Loucy (cell line): ENCODE measurements at regions not wholly inside any gene's neighbourhood (a gene's known extent, or its start where the extent isn't known, plus 50 kb on each side); places are given as distances from the start of the nearest gene placed in this dataset.

Source experiments
- H2AFZ ChIP-seq: fragments of 200-600 bp; sonication (generic); 2 replicates; pipeline ENCODE4 v1.6.0; 2016; ENCODE audit warnings: antibody characterized with exemption, mild to moderate bottlenecking, low read length, moderate library complexity
- H3F3A ChIP-seq: fragments of 200-600 bp; 2 replicates; pipeline ENCODE4 v1.6.0; 2016; ENCODE audit warnings: antibody characterized with exemption, low read depth, mild to moderate bottlenecking
- H3K27me3 ChIP-seq: fragments of 200-600 bp; sonication (generic); 2 replicates; pipeline ENCODE4 v1.6.1; 2014; ENCODE audit warnings: low read length, mild to moderate bottlenecking; ENCODE audit not compliant: insufficient read depth, poor library complexity, severe bottlenecking
- H3K36me3 ChIP-seq: fragments of 200-600 bp; sonication (generic); 2 replicates; pipeline ENCODE4 v1.6.1; 2016; ENCODE audit warnings: low read length; ENCODE audit not compliant: insufficient read depth
- H3K4me1 ChIP-seq: fragments of 200-600 bp; sonication (generic); 2 replicates; pipeline ENCODE4 v1.5.1; 2014; ENCODE audit warnings: low read length, mild to moderate bottlenecking; ENCODE audit not compliant: insufficient read depth, poor library complexity, severe bottlenecking
- H3K4me2 ChIP-seq: fragments of 200-600 bp; sonication (generic); 2 replicates; pipeline ENCODE4 v1.6.0; 2014; ENCODE audit warnings: antibody characterized with exemption, low read length, low read depth, mild to moderate bottlenecking; ENCODE audit not compliant: poor library complexity, severe bottlenecking
- H3K4me3 ChIP-seq: fragments of 200-600 bp; sonication (generic); 2 replicates; pipeline ENCODE4 v1.5.1; 2014; ENCODE audit warnings: low read length, mild to moderate bottlenecking, mixed read lengths; ENCODE audit not compliant: poor library complexity, severe bottlenecking
- H3K79me2 ChIP-seq: fragments of 200-600 bp; sonication (generic); 2 replicates; pipeline ENCODE4 v1.6.1; 2014; ENCODE audit warnings: low read length; ENCODE audit not compliant: insufficient read depth
- H3K9ac ChIP-seq: fragments of 200-600 bp; sonication (generic); 2 replicates; pipeline ENCODE4 v1.6.0; 2014; ENCODE audit warnings: mild to moderate bottlenecking, low read depth, low read length, moderate library complexity; ENCODE audit not compliant: poor library complexity, severe bottlenecking
- H3K9me2 ChIP-seq: fragments of 200-600 bp; sonication (generic); replicated peaks from 2 replicates; pipeline ENCODE4 v1.6.1; 2016; ENCODE audit warnings: low read depth, low read length, mixed read lengths
- H3K9me3 ChIP-seq: fragments of 200-600 bp; sonication (generic); 2 replicates; pipeline ENCODE4 v1.6.1; 2014; ENCODE audit warnings: mild to moderate bottlenecking, antibody characterized with exemption, low read length, low read depth; ENCODE audit not compliant: insufficient read depth
- H4K20me1 ChIP-seq: fragments of 200-600 bp; sonication (generic); 2 replicates; pipeline ENCODE4 v1.6.0; 2014; ENCODE audit warnings: antibody characterized with exemption, low read length, mild to moderate bottlenecking; ENCODE audit not compliant: insufficient read depth, poor library complexity, severe bottlenecking
- CTCF ChIP-seq: fragments of 200-600 bp; sonication (generic); conservative IDR thresholded peaks from 2 replicates; pipeline ENCODE4 v1.5.1; 2014; ENCODE audit warnings: mild to moderate bottlenecking, antibody characterized with exemption, low read length
- EZH2phosphoT487 ChIP-seq: fragments of 200-600 bp; IDR thresholded peaks from 2 replicates; pipeline ENCODE4 v1.6.1; 2018; ENCODE audit warnings: antibody characterized with exemption, mild to moderate bottlenecking, moderate library complexity, borderline replicate concordance

DNA sequence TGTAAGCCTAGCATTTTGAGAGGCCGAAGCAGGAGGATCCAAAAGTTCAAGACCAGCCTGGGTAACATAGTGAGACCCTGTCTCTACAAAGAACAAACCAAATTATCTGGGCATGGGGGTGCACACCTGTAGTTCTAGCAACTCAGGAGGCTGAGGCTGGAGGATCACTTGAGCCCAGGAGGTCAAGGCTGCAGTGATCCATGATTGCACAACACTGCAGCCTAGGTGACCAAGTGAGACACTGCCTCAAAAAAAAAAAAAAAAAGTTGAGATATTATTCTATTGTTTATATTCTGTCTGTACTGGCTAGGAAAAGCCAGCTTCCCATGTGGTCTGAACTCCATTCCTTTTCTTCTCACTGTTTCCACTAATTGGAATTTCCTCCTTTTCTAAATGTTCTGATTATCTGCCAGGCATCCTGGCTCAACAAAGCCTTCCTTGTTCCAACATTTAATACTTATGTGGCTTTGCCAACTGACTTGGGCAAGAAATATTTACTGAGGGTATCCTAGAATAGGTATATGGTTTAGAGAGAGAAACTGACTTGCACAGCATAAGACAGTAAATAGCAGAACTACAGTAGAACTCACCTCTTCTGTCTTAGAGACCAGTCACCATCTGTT lies 175.2 kb upstream of the ADAMTS3 start:
- no peaks in the 10 kb centered on the region for H3K9me2 ChIP-seq
- no peak overlapping the region for H2AFZ ChIP-seq
- TF ChIP-seq CTCF: no peak
- TF ChIP-seq EZH2phosphoT487: no peak
- H3K4me2 ChIP-seq: no peak overlapping the region
- H3K9ac ChIP-seq: no peak overlapping the region
- H3K9me3 ChIP-seq: no peaks in the 10 kb centered on the region
- no peaks in the 10 kb centered on the region for H3K4me1 ChIP-seq
- no peak overlapping the region for H3K4me3 ChIP-seq
- no peaks in the 10 kb centered on the region for H3F3A ChIP-seq
- H3K27me3 ChIP-seq: no peaks in the 10 kb centered on the region
- H3K36me3 ChIP-seq: no peaks in the 10 kb centered on the region
- H4K20me1 ChIP-seq: no peaks in the 10 kb centered on the region
- no peaks in the 10 kb centered on the region for H3K79me2 ChIP-seq

GRCh38 chr4:72743078-72743477 lies 174.1 kb upstream of the ADAMTS3 start:
- Histone ChIP-seq H3K4me3 (no peak overlapping the region), H2AFZ (no peak overlapping the region), H3K9me2 (no peaks in the 10 kb centered on the region), H3K4me1 (no peaks in the 10 kb centered on the region), H3K27me3 (no peaks in the 10 kb centered on the region), H3F3A (no peaks in the 10 kb centered on the region), H3K36me3 (no peaks in the 10 kb centered on the region), H3K9me3 (no peaks in the 10 kb centered on the region), H3K4me2 (no peak overlapping the region), H4K20me1 (no peaks in the 10 kb centered on the region), H3K79me2 (no peaks in the 10 kb centered on the region), H3K9ac (no peak overlapping the region)
- no peak for TF ChIP-seq EZH2phosphoT487
- TF ChIP-seq CTCF: no peak

DNA sequence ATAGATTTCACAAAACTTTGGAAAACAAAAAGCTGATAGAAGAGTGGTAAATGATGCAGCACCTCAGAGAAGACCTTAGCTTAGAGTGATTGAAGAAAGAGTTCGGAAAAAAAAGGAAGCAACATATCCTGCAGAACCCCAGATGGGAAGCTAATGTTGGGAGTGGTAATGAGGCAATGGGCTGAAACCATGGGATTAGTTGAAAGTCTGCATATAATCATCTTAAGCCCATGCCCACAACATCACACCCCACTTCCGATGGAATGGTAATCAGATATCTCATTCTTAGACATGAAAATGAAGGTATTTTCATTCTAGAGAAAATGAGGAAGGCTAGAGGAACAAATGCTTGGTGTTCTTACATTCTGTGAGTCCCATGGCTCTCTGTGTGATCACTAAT lies 146.3 kb upstream of the ADAMTS3 start:
- no peak overlapping the region for H2AFZ ChIP-seq

More for the DNA sequence above, 146.3 kb upstream of the ADAMTS3 start:
- Histone ChIP-seq H3K9ac (no peak overlapping the region), H3F3A (no peaks in the 10 kb centered on the region), H3K36me3 (no peaks in the 10 kb centered on the region), H3K79me2 (no peaks in the 10 kb centered on the region), H3K27me3 (no peaks in the 10 kb centered on the region), H3K9me3 (no peaks in the 10 kb centered on the region), H3K4me2 (no peak overlapping the region), H3K4me3 (no peak overlapping the region), H4K20me1 (no peaks in the 10 kb centered on the region), H3K4me1 (no peaks in the 10 kb centered on the region), H3K9me2 (no peaks in the 10 kb centered on the region)
- TF ChIP-seq EZH2phosphoT487 (no peak), CTCF (no peak)
